NCI-H460 (cell line): ENCODE measurements at regions not wholly inside any gene's neighbourhood (a gene's known extent, or its start where the extent isn't known, plus 50 kb on each side); places are given as distances from the start of the nearest gene placed in this dataset.
A peak's percentile ranks its signal among the peaks of the same experiment; 100 is the strongest.

Experiments used
- DNase-seq: peaks from one replicate; pipeline ENCODE4 v3.0.0-alpha.2; 2016; ENCODE audit warnings: low read depth; ENCODE audit errors: extremely low read depth

DNA sequence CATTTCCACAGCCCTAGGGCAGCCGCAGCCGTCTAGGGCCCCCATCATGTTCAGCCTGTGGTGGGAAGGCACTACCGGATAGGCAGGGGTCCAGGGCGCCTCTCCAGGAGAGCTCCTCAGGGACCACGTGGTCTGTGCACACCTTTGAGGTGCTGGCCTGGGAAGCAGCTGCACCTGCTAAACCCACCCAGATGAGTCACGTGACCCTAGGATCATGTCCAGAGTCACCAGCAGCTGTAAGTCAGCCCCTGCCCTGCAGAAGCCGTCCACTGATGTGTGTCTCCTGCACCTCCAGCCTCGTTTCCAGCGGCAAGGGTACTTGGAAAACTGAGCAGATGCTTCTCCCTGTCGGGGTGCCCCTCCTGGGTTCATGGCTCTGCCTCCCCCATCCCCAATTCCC, 682.6 kb upstream of the SALL3 start:
- no peak for DNase-seq

DNA sequence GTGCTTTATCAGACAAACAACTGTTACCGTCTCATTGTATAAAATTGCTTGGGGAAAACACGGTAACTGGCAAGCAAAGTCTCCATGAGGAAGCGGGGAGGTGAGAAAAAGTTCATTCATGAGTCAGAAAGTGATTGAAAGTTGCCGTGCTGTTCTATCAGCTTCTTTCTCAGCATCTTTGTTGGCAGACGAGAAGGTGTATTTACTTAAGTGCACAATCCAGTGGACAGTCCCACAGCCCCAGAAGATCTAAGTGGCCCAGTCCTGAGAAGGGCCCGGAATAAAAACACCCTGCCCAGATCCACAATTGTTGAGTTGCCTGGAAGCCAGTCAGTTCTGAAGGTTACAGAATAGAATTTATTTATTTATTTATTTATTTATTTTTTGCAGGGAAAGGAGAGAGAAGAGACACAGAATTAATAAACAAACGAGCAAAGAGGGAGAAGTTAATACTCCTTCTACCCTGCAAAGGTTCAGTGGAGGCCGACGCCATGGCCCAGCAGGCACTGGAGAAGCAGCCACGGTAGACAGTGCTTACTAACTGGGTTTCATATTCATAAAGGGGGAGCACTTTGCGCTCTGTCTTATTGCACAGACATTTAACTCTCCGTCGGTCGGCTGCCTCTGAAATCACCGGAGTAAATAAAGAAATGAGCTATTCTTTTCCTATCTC, 676.0 kb upstream of the SALL3 start:
- no peak for DNase-seq

DNA sequence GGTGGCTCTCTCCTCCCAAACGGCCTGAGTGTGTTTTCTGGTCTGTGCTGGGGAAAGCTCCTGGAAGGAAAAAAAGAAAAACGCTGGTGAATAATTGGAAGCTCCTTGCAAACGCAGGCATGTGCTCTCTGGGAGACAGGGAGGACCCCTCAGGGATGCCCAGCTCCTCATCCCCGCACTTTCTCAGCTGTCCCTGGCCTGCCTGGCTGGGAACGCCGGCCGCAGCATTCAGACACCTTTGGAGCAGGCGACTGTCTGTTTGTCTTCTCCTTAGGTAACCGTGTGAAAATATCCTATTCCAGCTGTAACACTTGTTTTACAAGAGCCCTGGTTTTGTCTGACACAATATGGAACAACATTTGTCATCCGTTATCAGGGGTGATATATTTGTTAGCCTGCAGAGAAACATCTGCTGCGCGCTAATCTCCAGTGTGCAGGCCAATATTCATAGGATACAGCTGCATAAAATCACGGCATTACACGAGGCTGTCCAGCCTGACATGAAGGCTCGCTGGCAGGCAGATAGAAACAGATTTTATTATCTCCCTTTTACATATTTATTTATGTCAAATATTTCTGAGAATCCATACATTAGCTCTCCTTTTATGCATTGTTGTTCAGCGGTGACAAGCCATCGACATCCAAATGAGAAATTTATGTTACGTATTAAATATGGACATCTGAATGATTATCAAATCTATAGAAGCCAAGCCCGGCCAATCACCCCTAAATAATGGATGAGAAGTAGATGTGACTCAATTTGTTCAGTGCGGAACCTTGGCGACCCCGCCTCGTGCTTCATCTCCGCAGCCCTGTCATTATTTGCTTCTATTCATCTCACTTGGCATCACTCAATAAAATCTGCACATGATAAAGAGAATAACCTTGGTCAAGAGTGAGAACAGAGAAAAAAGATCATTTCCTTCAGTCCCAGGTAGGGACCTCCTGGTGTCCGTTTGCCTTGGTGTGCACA, 675.1 kb upstream of the SALL3 start:
- no peak for DNase-seq

DNA sequence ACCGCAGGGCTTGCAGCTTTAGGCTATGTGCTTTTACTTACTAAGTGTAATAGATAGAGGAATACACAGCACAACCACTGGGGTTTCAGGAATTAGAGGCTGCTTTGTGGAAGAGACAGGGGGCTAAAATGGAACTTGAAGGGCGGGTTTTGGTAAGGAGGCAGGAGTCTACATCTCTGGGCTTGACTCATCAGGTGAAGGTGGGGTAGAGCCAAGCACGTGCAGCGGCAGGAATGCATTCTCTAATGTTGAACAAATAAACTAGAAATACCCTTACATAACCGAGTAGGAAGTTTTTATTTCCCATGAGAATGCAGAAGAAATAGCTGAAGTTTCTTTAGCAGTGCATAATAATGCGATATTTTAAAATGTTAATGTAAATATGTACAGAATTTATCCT, 673.8 kb upstream of the SALL3 start:
- no peak for DNase-seq

DNA sequence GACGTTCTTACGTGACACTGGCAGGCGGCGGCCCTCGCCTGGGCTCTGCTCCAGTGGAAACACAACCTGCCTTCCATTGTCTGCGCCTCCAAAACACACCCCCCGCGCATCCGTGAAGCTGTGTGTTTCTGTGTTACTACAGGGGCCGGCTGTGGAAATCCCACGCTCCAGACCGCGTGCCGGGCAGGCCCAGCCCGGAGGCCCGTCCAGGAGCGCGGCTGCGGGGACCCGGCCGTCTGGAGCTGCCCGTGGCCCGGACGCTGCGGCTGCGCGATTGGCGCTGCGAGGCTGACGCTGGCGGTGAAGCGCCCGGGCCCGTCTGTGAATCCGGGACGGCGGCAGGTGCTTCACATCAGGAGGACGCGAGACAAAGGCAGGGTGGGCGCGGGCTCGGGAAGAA, 670.3 kb upstream of the SALL3 start:
- DNase-seq, result no peak

DNA sequence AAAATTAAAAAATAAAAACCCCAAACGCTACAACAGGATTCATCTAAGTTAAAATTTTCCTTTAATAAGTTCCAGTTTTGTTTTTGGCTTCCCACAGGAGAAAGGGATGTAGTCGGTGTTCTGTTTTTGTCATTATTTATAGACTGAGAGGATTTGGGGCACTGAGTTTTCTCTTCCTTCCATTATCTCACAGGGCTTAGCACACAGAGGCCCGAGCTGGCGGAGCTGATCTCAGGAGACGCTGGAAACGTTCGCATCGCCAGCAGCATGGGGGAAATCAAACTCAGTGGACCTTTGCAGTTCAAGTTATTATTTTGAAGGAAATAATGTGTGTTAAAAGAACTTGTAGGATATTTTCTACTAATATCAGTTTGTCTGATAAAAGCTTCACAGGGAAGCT, 669.7 kb upstream of the SALL3 start:
- no peak for DNase-seq

DNA sequence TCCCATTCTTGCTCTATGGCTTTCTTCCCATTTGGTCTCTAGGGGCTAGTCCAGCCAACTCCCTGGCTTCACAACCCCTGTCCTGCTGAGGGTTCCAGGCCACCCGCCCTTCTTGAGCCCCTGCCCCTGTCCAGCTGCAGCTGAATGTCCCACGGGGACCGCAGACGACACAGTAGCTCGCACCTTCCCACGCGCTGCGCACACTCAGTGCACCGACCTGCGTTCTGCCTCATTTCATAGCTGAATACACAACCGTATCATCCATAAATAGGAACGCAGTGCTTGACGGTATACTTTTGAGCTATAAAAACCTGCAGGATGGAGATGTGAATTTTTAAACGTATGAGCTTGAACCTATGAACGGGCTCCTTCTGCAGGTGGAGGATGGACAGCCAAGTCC, 660.4 kb upstream of the SALL3 start:
- DNase-seq, result no peak

DNA sequence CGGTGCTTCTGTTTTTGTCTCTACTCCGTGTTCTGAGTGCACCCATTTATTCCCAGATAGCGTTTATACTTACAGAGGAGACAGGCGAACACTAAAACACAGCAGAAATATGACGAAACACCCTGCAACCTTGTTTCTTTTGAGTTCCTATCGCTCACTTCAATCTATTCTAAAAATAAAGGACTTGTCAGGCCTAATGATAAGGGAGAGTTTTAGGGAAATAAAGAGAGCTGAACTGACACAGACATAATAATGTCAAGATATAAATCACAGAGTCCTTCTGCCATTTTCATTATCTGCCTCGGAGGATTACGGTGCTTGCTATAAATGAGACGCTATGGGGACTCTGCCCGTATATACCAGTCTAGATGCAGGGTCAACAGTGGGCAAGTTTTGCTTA, 659.7 kb upstream of the SALL3 start:
- DNase-seq, result no peak

DNA sequence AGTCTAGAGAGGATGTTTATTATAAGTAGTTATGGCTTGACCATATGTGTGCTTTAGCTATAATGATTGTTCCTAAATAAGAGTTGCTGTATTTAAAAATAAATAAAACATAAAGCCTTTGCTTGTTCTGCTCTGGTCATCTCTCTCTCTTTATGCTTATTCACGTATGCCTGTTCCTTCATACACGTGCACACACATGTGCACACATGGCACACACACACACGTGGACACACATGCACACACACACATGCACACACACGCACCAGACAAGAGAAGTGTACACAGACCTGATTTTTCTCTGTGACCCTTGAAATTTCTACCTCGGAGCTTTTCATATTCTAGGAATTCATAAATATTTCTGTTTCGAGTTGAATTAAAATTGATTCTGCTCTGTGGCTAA, 658.2 kb upstream of the SALL3 start:
- no peak for DNase-seq

DNA sequence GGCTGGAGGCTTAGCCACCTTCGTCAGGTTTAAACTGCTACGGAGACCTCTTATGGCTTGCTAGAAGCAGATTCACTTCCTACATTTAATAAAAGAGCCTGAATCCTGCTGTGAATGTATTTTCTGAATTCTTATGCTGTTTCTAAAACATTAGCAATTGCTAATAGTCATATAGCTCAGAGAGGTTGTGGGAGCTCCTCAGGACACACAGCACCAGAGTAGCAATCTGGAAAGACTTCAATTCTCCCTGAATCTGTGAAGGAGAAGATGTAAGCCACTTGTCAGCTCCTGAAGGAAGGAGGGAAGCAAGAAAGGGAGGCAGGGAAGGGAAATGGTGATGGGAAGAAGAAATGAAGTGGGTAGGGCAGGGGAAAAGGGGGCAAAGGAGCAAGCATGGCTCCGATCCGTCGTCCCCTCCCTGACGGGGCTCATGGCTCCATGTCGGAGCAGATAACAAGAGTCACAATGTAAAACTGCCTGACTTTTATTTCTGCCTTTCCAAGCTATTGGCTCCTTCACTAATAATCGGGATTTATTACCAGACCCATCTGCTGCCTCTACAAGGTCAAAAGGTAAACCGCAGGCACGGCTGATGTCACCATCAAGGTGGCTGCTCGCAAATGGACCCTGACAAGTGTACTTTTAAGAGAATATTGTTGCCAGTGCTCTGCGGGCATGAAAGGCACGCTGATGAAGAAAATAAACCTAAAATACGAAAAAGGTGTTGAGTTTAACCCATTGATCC, 656.0 kb upstream of the SALL3 start:
- no peak for DNase-seq

DNA sequence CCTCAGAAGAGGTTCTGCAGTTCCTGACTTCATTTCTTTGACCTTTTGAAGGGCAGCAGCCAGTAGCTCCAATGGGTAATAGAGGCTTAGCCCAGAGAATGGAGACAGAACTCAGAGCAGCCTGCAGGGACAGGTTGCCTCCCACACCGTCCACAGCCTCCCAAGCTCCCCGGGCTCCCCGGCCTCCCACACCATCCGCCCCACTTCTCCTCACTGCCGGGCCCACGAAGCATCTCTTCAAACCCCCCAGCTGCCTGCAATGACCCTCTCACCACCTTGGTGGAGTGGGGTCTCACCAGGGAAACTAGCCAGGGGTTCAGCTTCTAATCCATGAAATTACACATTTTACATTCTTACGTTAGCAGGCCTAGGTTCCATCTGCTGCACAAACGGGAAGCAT, 652.0 kb upstream of the SALL3 start:
- no peak for DNase-seq

DNA sequence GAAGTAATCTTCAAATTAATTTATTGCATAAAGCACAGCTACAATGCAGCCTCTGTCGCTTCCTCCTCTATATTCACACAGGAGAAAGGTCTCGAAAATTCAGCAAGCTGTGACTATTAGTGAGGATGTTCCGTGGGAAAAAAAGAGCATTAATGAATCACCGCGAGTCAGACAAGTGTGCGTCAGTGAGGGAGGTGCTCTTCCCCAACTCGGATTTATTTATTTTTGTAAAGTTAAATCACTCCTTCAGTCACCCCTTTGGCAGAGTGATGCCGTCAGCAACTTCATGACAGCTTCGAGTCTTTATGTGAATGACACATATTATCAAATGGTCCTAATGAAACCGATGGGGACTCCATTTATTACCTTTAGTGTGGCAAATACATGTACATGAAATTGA, 648.9 kb upstream of the SALL3 start:
- DNase-seq, result peak; percentile 49

DNA sequence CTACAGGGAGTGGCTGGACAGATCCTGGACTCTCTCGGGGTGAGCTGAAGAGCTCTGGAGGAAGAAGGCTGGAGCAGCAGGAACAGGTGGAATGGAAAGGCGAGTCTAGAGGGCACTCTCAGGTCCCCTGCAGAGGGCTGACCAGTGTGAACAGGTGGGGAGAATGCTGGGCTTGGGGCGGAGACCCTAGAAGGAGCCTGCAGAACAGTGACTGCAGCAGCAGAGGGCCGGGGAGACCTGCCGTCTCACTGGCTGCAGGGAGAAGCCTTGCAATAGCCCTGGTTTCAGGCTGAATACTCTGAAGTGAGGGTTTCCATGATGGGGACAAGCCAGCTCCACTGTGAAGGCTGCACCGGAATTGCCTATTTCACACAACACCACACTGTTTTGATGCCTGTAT, 626.7 kb upstream of the SALL3 start:
- DNase-seq, result no peak

DNA sequence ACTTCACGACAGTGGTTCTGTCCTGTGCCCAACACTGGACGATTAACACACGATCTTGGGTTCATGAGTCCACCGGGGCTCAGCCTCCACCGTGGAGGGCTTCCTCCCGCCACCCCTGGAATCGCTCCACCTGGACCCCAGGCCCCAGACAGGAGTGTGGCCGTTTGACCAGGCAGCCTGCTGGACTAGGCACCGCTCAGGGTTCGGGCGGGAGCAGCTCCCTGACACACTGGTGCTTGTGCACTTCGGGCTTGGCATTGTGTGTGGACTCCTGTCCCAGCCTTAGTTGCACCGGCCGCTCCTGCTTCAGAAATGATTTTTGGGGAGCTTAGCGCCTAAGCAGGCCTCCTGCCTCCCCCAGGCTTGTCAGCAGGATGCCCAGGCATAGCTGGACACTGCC, 617.4 kb upstream of the SALL3 start:
- no peak for DNase-seq

DNA sequence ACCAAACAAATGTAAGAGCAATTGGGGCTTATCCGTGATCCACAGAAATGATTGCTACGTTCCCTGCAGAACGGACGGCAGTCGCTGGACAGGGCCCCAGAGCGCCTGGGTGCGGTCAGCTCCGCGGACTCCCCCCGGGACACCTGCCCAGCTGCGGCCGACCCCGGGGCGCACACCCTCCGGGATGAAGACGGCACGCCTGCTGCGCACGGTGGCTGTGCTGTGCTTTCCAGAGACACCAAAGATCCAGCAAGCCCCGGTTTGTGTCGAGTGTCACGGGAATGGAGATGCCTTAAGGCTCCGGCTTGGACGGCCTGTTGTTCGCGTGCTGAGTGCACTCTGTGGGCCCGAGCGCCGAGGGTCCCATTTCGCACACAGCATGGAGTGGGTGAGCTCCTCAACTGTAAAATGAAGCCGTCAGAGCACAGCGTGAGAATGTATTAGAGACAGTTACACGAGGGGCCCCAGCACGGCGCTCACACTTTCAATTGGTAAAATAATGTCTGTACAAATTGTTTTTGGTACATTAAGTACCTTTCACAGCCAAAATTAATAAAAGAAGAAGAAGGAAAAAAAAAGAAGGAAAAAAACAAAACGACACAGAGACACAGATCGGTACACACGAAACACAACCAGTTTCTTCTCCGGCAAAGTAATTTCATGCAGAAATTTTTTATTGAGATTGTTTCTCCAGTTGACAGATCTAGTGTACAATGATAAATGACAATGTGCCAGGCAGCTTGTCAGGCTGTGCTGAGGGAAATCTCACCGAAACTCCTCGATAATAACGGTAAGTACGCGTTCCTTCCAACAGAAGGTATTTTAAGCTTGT, 615.8 kb upstream of the SALL3 start:
- no peak for DNase-seq

DNA sequence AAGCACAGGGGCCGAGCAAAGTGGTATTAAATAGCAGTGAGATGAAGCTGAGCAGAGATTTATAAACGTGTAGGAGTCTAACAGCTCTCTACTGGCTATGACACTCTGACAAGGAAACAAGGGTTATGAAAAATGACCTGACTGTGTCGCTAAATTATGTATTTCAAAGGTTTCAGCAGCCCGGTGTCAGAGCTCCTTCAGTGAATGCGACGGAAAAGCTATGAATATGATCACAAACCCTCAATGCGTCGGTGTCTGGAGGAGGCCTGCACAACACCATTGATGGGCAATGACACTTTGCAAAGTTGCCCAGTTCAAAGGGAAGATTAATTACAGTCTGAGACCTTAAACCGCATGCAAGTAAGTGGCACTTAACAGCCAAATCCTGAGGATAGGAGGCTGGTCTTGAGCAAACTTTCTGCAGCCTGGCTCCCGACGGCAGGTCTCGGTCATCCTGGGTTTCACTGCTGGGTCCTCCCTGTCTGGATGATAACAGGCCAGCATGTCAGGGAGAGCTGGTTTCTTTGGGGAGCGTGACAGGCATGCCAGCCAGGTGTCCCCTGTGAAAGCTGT, 615.1 kb upstream of the SALL3 start:
- DNase-seq, result no peak

DNA sequence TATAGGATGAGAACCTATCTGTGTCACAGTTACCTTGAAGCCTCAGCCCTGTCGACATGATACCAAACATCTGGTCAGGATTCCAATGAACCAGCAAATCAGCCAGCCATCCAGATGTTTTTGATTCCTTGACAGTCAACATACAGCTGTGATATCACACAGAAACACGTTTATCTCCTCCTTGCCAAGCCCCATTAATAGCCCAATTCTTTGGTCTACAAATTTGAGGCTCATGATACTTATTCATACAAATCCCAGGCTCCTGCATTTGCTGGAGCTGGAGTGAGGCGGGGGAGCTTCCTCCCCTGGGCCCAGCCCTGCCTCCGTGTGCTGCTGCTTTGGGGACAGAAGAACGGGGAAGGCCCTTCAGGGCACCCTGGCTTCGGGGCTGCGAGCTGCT, 611.6 kb upstream of the SALL3 start:
- DNase-seq, result no peak

DNA sequence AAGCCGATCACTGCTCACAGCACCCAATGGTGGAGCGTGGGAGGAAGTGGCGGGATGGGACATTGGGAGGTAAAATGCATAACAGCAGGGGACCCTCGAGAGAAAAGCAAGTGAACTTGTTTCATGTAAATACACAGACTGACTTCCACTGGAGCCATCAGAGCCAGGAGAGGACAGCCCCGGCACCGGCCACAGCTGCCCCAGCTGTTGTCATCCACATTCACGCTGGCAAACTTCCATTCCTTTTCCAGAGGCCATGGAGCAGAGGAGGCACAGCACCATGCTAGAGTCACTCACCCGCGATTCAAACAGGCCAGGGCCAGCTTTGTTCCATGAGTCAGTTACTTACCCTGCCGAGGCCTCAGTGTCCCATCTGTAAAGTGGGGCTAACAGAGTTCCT, 610.9 kb upstream of the SALL3 start:
- DNase-seq, result no peak

DNA sequence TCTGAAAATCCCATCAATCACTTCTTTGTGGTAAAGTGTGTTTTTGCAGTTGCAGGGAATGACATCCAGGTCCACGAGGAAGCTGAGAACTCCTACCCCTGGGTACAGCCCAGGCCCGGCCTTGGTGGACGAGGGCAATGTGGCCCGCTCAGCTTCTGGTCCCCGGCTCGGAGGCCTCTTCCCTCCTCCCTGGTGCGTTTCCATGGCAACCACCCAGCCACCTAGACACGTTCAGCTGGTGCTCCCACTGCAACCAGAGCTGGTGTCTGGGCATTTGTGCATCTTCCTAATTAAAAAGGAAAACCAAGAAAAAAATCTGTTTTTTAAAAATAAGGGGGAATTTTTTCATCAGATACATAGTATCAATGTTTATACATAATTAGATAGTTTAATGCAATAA, 603.6 kb upstream of the SALL3 start:
- no peak for DNase-seq

DNA sequence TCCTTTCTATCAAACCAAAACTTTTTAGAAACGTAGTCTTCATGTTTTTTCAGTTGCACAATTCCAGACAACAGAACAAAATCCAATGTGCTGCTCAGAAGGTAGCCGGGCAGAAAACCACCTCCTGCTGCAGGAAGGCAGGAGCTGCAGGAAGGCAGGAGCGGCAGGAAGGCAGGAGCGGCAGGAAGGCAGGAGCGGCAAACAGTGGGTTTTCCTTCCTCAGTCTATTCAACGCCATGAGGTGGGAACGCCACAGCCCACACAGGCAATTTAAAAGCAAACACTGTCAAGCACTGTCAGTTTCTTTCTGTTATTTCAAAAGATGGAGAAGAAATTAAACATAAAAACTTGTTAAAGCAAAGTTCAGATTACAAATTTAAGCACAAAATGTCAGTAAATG, 601.2 kb upstream of the SALL3 start:
- DNase-seq, result no peak
